ENCODE measurements at regions not wholly inside any gene's neighbourhood (a gene's known extent, or its start where the extent isn't known, plus 50 kb on each side); places are given as distances from the start of the nearest gene placed in this dataset.

DNA sequence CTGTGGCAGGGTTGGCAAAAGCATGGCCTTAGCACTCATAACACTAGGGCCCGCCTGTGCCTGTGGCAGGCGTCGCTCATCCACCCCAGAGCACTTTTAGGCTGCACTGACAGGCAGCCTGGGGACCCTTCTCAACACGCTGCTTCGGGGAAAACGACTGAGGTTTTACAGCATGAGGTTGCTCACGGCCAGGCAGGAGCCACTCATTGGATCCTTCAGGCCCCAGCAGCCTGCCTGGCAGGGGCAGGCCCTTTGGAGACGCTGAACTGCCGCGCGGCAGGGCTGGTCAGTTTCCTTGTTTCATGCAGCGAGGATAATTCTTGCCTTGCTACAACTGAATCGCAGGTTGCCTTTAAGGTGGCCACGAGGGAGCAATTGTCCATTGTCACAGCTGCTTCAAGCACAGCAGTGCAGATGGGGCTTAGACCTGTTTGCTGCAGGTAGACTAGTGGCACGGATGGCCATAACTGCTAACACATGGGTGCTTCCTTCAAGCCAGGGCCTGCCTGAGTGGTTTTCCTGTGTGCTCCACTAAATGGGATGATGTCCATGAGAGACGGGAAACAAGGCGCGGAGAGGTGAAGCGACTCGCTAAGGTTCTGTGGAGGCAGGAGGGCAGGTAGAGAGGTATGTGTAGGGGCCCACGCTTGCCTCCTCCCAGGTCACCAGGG lies 49.9 kb upstream of the HS6ST1 start:
- no peak for DNase-seq

DNA sequence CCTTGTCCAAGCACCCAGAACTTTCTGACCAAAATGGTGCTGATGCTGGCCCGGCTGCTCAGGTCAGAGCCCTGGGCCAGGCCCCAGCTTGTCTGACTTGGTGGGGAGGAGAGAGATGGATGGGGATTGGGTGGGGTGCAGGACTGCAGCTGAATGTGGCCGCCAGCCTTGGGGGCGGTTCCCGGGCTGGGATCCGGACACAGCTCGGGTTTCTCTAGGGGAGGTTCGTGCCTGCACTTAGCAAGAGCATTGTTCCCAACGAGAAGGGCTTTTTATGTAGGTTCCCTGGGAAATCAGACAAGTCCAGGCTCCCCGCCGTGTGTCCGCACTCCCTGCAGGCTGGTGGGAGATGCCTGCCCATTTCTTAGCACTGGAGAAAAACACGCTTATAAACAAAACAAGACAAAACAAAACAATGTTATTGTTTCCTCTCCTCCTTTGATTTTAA lies 50.5 kb upstream of the HS6ST1 start:
- no peak for DNase-seq

DNA sequence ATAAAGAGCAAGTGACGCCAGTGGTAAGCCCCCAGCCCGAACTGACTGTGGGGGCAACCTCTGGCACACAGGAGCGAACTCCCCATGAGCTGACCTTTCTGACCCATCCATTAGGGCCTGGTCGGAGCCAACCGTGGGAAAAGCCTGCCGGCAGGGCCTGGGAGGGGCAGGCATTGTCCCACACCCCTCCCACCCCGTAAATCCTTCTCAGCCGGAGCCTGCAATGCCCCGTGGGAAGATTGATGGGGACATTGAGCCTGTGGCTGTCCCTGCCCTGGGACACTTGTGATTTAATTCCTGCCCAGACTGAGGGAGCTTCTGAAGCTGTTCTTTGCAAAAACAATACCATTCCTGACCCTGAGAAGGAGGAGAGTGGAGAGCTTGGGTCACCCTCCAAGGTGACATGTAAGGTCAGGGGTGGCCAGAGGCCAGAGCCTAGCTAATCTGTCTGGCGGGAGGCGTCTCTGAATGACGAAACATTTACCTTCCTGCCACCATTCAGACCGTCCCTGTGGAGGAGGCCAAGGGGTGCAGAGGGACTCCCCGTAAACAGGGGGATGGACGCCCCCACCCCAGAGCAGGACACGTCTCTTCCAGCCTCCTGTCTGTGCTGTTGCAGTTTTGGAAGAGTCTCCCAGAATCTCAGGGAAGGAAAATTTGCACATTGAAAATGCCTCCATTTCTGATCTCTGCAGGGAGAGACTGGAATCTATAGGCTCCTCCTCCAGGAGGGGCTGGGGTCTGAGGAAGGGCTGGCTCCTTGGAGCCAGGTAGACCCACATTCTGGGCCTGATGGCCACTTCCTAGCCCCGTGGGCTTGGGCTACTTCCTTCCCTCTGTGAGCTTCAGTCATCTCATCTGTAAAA lies 51.2 kb upstream of the HS6ST1 start:
- no peak for DNase-seq

DNA sequence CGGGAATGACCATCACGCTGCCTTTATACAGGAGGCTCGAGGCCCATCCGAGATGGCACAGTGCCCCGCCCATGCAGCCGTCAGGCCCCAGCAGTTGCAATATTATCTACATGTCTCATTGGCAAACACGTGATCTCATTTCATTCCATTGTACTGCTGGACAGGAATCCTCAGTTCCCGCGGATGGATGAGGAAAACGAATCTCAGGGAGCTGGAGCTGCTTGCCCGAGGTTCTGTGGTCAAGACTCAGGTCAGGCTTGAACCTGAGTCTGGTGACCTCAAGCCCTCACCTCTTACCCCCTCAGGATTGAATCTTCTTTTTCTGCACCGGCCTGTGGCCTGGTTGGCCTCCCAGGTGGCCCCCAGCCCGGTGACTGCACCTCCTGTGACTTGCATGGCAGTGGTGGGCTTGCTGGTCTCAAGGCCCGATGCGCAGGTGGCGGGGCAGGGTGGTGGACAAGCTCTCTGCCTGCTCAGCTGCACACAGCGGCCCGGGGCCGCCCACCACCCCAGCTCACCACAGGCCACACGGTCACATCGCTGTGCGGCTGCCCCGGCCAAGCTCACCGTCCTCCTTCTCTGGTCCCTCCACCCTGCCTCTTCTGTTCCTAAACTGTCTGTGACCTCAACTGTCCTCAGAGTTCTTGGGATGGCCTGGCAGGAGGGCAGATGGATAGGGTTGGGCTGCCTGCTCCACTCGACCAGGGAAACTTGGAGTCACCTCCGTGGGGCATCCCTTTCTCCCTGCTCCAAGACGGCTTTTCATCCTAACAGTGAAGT lies 52.0 kb upstream of the HS6ST1 start:
- no peak for DNase-seq

DNA sequence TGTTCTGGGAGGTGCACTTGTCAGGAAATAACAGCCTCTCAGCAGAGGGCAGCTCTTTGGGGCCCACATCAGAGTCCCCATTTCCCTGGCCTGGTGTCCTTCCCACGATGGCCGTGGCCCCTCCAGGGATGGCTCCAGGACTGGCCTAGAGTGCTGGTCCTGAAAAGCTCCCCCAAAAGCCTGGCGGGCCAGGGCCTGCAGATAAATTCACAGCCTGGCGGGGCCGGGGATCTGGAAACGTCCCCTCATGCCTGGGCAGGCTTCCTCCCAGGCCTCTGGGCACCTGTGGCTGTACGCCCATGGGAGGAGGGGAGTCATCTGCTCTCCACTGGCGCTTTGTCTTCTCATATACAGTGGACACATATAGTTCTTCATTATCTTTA lies 52.6 kb upstream of the HS6ST1 start:
- no peak for DNase-seq

DNA sequence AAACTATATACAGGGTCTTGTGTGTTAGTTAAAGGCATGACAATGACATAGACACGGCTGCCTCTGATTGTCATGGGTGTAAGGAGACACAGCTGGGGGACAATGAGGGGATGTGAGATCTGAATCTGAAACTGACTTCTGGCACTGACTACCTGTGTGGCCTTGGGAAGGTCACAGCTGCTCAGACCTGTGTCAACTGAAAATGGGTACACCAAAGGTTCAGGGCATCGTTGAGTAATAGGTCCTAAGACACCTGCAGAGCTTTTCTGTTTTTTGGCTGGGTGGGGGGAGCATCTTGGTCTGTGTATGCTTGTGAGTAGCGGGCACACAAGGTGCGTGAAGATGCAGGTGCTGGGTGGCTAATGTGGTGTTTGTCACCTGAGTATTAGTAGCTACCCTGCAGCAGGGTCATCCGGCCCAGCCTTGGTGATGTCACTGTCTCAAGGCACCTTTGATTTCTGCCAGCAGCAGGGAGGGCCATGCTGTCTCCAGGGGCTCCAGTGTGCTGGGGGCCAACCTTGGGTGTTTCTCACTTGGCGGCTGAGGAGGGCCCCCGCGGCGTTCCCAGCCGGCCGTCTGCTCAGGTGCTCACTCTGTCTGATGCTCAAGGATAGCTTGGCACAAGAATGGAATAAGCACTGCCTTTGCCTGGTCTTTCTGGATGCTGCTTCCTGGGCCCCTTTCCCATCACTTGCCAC lies 53.1 kb upstream of the HS6ST1 start:
- no peak for DNase-seq

DNA sequence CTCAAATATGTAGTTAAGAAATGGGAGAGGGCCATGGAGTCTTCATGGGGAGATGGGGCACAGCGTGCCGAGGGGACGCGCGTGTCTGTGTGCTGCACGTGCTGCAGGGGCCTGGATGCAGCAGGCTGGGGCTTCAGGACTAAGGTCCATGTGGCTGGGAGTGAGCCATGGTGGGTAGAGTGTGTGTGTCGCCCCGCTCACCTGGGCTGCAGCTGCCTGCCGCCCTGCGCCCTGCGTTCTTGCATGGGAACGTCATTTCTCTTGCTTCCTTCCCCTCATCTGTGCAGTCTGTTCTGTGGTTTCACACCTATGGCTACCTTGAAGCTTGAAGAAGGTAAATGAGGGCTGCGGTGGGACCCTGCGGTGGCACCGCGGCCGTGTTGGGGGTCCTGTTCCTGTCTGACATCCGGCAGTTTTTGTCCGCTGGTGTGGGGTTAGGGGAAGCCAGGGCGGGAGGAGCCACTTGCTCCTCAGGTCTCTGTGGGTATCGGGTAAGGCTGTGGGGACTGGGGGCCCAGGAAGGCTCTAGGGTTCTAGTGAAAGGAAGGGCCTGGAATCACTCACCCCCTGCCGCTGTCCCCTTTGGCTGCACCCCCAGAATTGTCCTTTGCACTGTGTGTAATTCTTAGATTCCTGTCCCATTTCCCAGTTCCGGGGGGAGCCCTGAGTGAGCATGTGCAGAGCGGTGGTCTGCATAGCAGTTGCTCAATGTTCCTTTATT lies 54.1 kb upstream of the HS6ST1 start:
- DNase-seq, result no peak

DNA sequence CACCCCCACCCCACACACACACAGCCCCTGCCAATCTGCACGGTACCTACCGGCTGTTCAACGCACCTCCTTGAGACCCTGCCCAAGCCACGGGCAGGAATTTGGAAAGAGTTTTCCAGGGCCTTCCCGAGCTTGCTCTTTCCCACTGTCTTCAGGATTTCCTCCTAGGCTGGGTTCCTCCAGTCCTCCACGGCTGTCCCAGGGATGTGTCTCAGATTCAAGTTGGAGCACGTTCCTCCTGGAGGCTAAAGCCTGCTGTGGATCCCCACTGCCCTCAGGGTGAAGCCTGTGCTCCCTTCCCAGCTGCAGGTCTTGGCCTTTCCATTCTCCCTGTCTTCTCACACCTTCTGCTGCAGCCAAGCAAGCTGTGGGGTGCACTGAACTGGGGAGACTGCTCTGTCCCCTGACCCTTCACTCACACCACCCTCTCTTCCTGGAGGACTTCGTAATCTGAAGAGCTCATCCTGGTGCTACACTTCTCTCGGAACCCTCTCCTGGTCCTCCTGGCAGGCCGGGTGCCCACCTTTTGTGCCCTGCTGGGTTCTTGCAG lies 54.9 kb upstream of the HS6ST1 start:
- DNase-seq, result no peak

DNA sequence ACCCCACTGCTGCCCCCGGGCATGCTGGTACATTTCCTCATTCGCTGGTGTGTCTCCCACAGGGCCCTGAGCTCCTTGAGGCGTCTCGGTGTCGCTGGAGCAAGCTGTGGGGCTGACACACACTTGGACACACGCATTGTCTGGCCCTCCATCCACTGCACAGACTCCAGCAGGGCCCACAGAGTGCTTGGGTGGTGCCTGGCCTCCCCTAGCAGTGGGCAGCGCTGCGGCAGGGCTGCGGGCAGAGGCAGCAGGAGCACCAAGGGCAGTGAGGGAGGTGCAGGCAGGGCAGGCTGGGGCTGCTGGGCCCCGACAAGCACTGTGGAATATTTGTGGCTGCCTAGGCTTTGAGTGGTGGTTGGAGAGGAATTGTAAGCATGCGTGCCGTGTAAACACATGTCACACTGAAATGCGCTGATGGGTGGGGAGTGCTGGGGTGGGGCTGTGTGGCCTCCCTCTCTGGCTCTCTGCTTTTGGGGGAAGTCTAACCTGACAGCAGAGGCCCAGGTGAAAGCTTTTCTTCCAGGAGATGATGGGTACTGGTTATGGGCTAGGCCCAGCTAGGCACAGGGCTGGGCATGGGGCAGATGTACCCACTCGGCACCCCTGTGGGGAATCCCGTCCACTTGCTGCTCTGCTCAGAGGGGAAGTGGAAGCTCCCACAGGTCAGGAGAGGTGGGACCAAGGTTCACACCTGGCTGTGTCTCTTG lies 55.5 kb upstream of the HS6ST1 start:
- no peak for DNase-seq

DNA sequence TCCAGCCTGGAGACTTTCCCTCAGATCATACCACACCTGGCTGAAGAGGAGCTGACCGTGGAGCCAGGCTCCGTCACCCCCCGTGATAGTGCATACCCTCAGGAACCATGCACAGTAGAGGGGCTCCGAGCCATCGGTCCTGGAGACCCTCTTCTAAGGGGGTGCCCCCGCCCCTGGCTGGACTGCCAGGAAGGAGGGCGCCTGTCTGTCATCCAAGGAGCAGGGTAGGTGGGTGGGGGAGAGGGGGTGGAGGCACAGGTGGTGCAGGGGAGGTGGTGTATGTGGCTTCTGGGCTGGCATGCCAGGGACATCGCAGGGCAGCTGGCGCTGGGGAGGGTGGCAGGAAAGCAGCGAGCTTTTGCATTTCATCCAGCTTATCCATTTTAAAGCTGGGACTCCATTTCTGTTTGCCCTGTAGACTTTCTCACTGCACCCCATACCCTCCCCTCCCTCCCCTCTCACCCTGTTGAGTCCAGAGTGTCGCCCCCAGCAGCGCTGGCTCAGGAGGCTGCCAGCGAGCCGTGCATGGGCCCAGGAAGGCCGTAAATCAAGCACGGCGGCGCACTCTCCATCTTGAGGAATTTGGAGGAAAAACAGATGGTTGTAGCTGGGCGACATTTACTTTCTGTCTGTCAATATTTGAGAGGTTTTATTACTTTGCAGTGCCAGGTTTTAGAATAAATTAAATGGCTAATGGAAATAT lies 56.2 kb upstream of the HS6ST1 start:
- DNase-seq, result no peak

DNA sequence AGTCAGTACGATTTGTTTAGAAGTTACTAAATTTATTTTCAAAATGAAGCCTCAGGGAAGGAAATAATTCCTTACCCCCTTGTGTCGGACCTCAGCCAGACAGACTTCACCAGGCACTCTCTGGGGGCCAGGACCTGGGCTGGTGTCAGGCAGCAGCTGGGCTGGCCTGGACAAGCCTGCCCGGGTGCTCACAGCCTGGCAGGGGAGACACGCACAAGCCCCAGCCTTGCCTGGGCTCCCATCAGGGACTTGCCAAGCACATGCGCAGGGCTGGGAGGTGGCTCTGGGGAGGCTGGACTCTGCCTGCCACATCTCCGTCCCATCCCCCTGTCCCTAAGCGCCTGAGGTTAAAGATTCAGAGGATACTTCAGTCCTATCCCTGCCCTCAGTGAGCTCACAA lies 56.8 kb upstream of the HS6ST1 start:
- no peak for DNase-seq

DNA sequence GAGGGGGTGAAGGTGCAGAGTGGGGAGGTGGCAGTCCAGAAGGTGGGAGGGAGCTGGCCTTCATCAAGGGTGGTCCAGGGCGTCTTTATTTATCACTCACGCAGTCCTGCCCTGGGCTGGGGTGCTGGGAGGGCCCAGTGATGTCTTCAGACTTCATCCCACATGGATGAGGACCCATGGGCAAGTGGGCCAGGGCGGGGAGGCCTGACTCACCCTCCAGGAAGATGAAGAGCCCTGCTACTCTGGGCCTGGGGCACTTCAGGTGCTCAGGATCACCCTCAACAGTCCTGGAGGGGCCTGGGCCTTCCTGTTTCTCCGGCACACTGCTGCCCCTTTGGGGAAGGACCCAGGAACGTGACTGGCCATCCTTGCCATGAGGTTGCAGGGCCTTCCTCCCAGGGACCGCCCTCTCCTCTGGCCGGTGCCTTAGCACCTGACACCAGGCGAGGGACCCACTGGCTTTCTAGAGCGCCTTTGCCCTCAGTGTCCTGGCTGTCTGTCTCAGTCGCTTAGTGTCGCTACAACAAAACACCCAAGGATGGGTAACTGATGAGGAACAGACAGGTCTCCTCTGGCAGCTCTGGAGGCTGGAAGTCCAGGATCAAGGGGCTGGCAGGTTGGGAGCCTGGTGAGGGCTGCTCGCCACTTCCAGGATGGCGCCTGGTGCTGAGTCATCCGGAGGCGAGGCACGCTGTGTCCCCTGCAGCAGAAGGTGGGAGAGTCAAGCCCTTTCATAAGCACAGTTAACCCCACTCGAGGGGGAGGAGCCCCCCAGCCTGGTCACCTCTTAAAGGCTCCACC lies 57.8 kb upstream of the HS6ST1 start:
- DNase-seq, result no peak

DNA sequence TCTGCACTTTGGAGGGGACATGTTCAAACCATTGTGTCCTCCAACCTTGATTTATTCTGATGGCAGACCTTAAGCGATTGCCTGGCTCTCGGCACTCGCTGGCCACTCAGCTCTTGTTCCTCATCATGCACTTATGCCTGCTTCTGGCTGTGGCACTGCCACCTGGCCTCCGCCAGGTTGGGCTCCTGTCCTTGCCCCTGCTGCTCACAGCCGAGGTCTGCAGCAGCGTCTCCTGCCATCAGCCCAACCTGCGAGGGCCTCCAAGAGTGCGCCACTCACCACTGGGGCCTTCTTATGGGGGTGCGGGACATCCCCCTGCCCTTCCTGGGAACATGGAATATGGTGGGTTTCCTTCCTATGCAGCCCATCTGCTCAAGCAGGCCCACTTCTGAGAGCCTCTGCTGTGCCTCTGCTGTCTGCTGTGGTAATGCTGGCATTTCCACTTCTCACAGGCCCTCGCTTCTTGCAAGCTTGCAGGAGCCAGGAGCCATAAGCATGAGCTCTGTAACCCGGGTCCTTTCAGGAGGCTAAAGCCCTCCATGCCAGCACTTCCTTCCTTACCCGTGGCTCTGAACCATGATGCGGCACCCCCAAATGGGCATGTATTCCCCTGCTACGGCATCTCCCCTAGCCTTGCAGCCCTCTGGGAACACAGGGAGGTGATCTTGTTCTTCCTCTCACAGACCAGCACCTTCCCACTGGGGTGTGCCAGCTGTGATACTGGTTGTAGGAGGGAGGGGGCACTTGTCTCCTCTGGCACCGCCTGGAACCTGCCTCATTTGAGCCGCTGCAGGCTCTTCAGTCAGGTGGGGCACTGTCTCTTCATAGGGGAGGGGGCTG lies 58.6 kb upstream of the HS6ST1 start:
- no peak for DNase-seq

DNA sequence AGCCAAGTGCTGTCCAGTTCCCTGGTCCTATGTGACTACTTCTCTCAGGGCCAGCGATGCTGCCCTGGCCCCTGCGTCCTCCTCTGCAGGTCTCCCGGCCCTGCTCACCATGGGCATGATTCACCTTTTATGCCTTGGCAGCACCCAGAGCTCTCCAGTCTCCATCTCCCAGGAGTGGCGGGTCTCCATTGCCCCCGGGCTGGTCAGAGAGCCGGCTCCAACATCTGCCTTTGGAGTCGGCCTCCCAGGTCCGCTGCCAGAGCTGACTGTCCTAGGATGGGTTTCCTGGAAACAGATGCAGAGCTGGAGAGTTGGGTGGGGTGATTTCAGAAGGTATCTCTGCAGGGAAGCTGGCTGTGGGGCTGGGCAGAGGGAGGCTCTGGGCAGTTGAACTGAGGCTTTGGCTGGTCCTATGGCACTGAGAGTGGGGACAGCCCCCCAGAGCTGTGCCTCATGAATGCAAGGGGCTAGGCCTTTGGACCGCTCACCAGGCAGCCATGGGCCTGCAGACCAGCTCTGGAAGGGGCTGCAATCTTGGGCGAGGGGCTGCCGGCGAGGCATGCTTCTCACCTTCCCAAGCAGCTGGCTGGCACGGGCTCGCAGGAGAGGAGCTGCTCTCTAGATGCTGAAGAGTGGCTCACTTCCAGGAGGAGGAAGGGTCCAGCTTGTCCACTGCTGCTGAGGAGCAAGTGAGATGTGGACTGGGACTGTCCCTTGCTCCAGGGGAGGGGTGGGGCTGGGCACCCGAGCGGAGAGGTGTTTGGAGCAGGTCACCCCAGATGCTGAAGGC lies 59.8 kb upstream of the HS6ST1 start:
- no peak for DNase-seq

DNA sequence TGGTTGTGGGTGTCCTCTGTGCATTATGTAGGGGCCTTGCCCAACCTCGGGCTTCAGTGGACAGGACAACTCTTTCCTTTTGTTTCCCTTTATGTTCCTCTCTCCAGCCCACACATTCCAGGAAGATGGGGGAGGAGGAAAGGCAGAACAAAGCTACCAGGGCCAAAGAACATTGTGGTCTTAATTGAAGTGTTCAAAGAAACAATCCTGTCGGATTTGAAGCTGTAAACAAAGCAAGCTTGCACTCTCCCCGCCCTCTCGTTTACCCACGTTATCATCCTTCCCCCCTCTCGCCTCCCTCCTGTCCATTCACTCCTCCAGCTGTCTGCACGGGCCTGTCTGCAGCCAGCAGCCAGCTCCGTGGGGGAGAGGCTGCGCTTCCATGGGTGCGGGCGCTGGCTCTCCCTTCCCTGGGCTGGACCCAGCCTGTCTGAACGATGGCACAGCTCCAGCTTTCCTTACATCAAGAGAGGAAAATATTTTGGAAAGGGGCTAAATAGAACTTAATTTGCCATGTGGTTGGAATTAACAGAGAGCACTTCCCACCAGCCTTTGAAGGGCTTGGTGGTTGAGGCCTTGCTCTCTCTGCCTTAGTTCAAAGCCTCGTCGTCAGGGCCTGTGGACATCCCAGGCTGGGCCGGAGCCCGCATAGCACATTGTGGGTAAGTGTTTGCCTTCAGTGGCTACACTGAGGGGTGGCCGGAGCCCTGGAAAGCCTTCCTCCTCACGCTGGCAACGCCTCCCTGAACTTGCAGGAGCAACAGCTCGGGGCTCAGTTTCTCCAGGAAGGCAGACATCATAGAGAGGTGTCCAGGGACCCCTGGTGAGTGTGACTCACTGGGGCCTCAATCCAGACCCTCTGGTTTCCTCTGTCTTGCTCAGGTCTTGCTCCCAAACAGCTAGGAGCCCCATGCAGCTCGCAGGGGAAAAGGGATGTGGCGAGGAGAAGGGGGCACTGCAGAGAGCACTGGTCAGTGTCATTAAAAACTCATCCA lies 60.6 kb upstream of the HS6ST1 start:
- no peak for DNase-seq

DNA sequence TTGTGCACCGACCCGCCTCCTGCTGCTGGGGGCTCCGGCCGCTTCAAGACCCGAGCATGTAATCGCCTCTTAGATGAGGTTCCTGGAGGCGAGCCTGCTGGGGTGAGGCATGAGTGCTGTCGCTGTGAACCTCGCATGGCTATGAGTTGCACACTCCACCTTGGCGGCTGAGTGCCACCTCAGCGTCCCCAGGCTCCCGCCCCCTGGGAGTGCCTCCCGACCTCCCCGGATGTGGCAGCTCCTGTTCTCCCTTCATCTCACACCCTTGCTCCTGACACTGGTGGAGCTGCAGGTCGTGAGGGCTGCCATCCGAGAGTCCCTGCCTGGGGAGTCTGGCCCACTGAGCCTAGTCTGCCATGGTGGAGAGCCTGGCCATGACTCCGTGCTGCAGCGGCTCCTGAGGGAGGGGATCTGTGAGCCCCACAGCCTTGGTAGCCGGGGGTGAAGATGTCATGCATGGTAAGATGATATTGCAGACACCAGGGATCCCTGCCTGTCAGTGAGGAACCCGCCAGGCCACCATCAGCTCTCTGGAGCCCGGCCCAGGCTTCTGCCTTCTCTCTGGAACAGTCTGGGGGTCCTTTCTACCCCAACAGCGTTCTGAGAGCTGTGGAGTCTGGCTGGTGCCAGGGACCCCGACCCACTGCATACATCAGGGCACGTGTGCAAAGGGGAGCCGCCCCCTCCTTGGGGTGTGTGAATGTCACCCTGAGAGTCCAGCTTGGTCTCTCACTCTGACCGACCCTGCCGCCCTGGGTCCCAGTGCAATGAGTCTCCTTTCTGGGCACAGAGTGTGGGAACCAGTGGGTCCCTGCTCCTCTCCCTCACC lies 61.6 kb upstream of the HS6ST1 start:
- no peak for DNase-seq

Measured in activated CD4-positive, alpha-beta T cell treated with anti-CD3 and anti-CD28 coated beads, Interleukin-2, amount 50 U/mL, for 1 hour (primary cell).